ENCODE measurements at regions not wholly inside any gene's neighbourhood (a gene's known extent, or its start where the extent isn't known, plus 50 kb on each side); places are given as distances from the start of the nearest gene placed in this dataset.
"Not testable (repeated sequence)": the region's sequence is repeated elsewhere in the genome, so short reads cannot be mapped to it uniquely, and the experiment has no call there.

DNA sequence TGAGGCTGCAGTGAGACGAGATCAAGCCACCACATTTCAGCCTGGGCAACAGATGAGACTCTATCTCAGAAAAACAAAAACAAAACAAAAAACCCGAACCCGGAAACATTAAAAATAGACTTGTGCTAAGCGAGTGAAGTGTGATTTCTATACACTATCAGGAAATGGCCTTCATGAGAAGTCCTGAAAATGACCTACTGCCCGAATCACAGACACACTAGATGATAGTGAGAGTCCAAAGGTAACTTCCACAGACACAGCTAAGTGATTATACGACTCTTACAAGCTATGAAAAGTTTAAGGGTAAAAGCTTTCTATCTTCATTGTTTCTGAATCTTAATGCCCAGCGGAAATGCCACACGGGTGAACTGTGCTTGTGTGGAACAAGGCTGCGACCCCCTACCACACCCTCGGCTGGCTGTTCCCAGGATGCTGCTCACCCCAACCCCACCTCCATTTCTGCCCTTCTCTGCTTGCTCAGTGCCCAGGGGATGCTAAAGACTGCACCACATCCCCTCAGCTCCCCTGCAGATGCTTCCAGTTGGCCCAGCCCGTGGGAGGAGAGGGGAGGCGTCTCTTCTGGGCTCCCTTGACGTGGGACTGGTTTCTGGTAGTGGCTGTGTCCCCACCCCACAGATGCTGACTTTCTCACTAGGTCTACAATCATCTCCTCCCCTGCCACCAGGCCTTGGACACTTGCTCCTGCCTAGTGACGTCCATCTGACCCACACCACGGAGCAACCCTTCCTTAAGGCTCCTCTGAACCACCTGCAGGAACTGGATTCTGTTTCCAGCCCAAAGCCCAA is 49.7 kb upstream of the LPCAT1 start:
- TF ChIP-seq UBTF (CRISPR knock-in tag; IDR thresholded peaks at IDR 0.05); TCF7L2 (IDR thresholded peaks at IDR 0.05; ENCODE audit: low read depth, low read length); ZNF274 (CRISPR knock-in tag; IDR thresholded peaks at IDR 0.05); RFX5 (IDR thresholded peaks at IDR 0.05; ENCODE audit: low read depth, low read length); ZNF878 (CRISPR knock-in tag; IDR thresholded peaks at IDR 0.05); ZBTB1 (CRISPR knock-in tag; IDR thresholded peaks at IDR 0.05; ENCODE audit: borderline replicate concordance); FOXK2 (IDR thresholded peaks at IDR 0.05); ZNF354B (CRISPR knock-in tag; IDR thresholded peaks at IDR 0.05); MED8 (CRISPR knock-in tag; IDR thresholded peaks at IDR 0.05; ENCODE audit: insufficient replicate concordance); BCLAF1 (IDR thresholded peaks at IDR 0.05); DR1 (CRISPR knock-in tag; IDR thresholded peaks at IDR 0.05): not testable (repeated sequence)
- TF ChIP-seq, protein P1, sequence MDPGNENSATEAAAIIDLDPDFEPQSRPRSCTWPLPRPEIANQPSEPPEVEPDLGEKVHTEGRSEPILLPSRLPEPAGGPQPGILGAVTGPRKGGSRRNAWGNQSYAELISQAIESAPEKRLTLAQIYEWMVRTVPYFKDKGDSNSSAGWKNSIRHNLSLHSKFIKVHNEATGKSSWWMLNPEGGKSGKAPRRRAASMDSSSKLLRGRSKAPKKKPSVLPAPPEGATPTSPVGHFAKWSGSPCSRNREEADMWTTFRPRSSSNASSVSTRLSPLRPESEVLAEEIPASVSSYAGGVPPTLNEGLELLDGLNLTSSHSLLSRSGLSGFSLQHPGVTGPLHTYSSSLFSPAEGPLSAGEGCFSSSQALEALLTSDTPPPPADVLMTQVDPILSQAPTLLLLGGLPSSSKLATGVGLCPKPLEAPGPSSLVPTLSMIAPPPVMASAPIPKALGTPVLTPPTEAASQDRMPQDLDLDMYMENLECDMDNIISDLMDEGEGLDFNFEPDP (CRISPR knock-in tag; conservative IDR thresholded peaks at IDR 0.05), result not testable (repeated sequence)
- TF ChIP-seq, protein P2, sequence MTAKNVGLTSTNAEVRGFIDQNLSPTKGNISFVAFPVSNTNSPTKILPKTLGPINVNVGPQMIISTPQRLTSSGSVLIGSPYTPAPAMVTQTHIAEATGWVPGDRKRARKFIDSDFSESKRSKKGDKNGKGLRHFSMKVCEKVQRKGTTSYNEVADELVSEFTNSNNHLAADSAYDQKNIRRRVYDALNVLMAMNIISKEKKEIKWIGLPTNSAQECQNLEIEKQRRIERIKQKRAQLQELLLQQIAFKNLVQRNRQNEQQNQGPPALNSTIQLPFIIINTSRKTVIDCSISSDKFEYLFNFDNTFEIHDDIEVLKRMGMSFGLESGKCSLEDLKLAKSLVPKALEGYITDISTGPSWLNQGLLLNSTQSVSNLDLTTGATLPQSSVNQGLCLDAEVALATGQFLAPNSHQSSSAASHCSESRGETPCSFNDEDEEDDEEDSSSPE (CRISPR knock-in tag; IDR thresholded peaks at IDR 0.05), result not testable (repeated sequence)

Measured in HepG2 (cell line).